TTC549 (cell line): ENCODE measurements at regions not wholly inside any gene's neighbourhood (a gene's known extent, or its start where the extent isn't known, plus 50 kb on each side); places are given as distances from the start of the nearest gene placed in this dataset.
"Not testable (repeated sequence)": the region's sequence is repeated elsewhere in the genome, so short reads cannot be mapped to it uniquely, and the experiment has no call there.

ENCODE experiments used
- FAIRE-seq: peaks from 2 replicates; lab custom pipeline; 2012; peaks lifted over from hg19 to GRCh38; lab: Jason Lieb, UNC

DNA sequence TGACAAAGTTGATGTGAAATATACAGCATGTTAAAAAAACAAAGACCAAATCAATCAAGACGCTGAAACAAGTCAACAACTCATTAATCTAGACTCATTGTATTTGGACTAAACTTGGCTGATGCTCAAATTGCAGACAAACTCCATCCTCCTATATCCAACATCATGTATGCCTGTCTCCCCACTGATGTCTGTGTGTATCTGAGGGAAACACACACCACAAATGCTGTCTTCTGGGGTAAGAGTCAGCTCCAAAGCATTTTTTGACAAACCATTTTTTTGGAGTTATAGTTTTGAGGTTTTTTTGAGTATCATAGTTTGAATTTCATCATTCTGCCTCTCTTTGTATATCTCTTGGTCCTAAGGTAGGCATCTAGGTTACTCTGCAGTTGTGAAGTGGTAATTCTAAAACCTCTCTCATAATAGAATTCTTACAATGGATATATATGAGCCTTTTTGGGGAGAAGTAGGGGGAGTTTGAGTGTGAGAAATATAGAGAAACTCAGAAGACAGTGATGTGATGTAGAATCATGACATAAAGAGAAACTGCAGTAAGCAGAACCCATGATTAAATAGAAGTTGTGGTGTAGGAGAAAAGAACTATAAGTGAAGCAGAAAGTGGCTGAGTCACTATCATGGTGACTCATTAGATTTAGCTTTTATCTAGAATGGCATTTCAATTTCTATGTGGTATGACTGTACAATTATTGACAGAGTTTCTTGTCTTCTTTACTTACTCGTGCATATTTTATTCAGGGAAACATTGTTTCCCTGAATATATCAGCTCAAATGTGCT lies 1531.1 kb upstream of the LRRTM3 start:
- FAIRE-seq: no peak

GRCh38 chr10:65395631-65396030 lies 1530.2 kb upstream of the LRRTM3 start:
- no peak for FAIRE-seq

GRCh38 chr10:65396997-65397396 lies 1528.8 kb upstream of the LRRTM3 start:
- FAIRE-seq: no peak

- FAIRE-seq: no peak
Observed at GRCh38 chr10:65408401-65408800, 1517.4 kb upstream of the LRRTM3 start.

- no peak for FAIRE-seq
Observed at GRCh38 chr10:65413001-65413400, 1512.8 kb upstream of the LRRTM3 start.

DNA sequence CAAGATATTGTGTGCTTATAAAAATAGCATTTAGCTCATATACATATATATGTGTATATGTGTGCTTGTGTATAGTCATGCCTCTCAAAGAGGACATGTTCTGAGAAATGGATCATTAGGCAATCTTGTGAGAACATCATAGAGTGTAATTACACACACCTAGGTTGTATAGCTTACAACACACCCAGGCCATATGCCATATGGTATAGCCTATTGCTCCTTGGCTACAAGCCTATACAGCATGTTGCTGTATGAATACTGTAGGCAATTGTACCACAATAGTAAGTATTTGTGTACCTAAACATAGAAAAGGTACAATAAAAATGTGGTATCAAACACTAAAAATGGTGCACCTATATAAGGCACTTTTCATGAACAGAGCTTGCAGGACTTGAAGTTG lies 1510.5 kb upstream of the LRRTM3 start:
- FAIRE-seq: no peak

GRCh38 chr10:65416094-65416493 lies 1509.7 kb upstream of the LRRTM3 start:
- no peak for FAIRE-seq

- FAIRE-seq: no peak
Observed at GRCh38 chr10:65419629-65420028, 1506.2 kb upstream of the LRRTM3 start.

GRCh38 chr10:65423043-65423442 lies 1502.8 kb upstream of the LRRTM3 start:
- FAIRE-seq: no peak

- FAIRE-seq: not testable (repeated sequence)
Observed at GRCh38 chr10:65429381-65429780, 1496.5 kb upstream of the LRRTM3 start.

DNA sequence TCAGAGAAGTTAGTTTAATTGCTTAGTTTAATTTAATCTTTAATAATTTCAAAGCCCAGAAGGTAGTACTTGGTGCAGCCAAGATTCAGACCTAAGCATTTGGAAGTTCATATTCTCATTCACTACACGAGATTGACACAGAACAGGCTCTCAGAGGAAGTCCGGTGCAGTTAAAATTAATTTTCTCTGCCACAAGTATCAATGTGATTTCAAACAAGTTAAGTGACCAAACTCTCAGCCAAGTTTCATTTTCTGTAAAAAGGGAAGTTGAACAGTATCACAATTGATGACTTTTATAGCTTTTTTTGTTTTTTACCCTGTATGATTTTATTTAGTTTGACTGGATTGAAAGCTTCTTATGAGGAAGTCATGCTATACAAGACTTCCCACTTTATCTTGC lies 1494.9 kb upstream of the LRRTM3 start:
- FAIRE-seq: no peak

GRCh38 chr10:65470986-65471385 lies 1454.8 kb upstream of the LRRTM3 start:
- no peak for FAIRE-seq

DNA sequence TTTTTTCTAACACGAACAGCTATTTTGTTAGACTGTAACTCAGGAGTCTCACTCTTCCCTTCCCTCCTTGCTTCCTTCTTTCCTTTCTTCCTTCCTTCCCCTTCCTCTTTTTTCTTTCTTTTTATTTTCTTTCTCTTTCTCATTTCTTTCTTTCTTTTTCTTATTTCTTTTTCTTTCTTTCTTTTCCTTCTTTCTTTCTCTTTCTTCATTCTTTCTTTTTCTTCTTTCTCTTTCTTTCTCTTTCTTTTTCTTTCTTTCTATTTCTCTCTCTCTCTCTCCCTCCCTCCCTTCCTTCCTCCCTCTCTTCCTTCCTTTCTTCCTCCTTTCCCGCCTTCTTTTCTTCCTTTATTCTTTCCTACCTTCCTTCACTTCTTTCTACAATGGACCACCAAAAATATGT lies 1443.0 kb upstream of the LRRTM3 start:
- FAIRE-seq: no peak

DNA sequence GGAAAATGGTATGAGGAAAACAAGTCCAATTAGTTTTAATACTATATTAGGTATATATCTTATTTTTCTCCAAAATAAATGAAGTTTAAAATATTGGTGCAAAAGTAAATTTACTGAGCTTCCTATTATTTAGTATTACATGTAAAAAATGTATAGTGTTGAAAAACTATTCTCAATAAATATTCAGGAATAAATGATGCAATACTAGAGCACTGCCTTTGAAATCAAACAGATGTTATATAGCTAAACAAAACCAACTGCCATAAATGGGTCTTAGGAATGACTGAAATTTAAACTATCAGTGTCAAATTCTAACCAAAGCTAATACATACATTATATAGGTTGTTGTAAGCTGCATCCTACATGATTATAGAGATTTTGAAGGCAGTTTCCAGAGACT lies 1434.0 kb upstream of the LRRTM3 start:
- FAIRE-seq: no peak

DNA sequence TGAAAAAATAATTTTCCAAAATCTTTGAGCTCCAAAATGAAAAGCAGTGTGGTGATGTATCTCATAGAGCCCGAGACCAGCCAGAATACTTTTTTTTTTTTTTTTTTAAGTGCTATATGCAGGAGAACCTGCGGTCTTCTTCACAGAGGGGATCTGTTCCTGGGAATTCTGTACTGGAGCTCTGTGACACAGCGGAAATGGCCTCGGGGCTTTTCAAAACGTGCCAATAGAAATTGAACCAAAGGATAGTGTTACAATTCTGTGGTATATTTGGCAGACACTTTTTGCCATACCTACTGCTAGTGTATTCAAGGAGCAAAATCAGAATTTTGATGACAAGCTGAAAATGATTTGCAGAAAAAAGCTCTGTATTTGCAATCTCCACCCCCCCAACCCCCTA lies 1429.3 kb upstream of the LRRTM3 start:
- no peak for FAIRE-seq

- FAIRE-seq: no peak
Observed at GRCh38 chr10:65497837-65498236, 1428.0 kb upstream of the LRRTM3 start.

DNA sequence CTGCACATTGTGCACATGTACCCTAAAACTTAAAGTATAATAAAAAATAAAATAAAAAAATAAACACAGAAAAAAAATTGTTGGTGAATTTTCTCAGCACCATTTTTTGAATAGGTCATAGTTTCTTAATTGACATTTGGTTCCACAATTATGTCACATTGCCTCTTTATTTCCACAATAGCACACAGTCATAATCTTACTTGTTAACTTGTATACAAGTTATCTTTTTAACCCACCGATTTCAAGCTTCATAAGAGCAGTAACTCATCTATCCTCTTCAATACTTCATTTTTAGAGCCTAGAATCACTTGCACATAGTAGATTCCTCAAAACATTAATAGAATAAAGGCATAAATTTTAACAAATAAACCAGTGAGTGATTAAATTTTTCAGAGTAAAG lies 1425.1 kb upstream of the LRRTM3 start:
- FAIRE-seq: no peak

GRCh38 chr10:65501259-65501658 lies 1424.6 kb upstream of the LRRTM3 start:
- no peak for FAIRE-seq

GRCh38 chr10:65518379-65518778 lies 1407.5 kb upstream of the LRRTM3 start:
- no peak for FAIRE-seq

DNA sequence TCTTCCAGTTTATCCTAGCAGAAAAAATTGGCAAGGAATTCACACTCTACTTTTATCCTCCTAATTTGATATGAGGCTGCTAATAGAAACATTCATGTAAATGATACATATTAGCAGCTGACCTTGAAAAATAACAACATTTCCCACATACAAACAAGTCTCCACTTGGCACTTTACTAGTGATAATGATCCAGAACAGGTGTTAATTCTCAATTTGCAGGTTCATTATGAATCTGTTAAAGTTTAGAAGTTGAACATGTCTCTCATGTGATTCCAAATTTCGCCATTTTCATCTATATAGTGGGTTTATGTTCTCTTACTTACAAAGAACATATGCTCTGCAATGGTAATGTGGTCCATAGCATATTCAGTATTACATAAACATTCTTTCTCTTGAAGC lies 1396.8 kb upstream of the LRRTM3 start:
- FAIRE-seq: no peak

DNA sequence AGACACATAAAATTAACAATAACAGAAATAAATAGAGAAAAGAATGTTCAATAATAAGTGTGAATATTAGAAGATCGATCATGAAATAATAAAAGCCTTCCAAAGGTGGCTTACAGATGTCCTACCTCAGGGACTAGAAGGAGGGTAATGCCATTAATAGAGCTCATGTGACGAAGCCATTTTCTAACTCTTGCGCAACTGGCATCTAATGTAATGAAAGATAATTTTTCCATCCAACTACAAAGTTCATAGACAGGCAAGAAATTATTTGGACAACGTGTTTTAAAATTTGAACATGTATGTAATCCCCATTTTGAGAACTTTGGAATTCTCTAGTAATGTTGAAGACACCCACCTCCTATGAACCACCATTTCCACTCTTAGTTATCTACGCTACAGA lies 1394.3 kb upstream of the LRRTM3 start:
- FAIRE-seq: no peak

DNA sequence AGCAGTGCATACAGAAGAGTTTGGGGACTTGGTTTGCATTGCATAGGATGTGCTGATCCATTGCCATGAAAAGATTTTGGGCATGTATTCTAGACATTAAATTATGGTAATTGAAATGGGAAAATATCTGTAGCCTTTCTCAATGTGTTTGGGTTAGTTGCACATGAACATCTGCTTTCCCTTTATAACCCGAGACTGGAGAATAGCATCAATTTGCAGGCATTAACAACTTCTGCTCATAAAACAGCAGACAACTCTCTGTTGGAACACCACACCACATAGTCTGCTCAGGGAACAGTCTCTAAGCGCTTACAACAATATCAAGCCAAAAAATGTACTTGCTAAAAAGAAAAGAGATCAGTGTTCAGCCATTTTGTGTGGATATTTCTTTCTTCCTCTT lies 1391.1 kb upstream of the LRRTM3 start:
- no peak for FAIRE-seq

DNA sequence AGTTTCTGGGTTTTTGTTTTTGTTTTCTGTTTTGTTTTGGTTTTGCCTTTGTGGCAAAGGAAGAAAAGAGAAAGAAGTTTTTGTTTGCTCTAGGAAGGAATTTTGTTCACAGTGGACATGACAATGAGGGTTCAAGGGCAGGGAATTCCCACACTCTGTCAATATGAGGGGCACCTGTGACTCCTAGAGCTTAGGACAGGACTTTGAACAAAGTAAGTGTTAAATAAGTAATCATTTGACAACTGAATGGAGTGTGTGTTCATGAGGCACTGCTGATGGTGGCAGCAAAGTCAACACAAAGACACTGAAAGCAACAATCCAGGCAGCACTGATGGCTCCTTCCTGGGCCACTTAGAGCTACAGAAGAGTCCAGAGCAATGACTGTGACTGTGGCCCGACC lies 1381.1 kb upstream of the LRRTM3 start:
- no peak for FAIRE-seq

GRCh38 chr10:65548001-65548400 lies 1377.8 kb upstream of the LRRTM3 start:
- no peak for FAIRE-seq

DNA sequence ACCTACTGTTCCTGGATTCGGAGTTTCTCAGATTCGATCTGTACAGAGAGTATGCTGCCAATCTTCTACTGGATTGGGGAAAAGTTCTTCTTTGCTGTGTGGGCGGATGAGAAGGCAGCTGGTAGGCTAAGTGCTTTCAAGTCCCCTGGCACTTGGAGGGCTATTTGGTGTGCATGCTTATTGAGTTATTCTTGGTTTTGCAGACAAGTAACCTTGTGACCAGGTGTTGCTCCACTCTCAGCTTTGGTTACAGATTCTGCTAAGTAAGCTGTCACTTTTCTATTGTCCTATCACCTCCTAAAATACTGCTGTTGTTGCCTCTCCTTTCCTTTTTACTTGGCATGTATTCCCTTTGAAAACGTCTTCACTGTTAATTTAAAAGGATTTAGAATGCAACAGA lies 1375.1 kb upstream of the LRRTM3 start:
- no peak for FAIRE-seq
